ENCODE measurements at regions not wholly inside any gene's neighbourhood (a gene's known extent, or its start where the extent isn't known, plus 50 kb on each side); places are given as distances from the start of the nearest gene placed in this dataset.

DNA sequence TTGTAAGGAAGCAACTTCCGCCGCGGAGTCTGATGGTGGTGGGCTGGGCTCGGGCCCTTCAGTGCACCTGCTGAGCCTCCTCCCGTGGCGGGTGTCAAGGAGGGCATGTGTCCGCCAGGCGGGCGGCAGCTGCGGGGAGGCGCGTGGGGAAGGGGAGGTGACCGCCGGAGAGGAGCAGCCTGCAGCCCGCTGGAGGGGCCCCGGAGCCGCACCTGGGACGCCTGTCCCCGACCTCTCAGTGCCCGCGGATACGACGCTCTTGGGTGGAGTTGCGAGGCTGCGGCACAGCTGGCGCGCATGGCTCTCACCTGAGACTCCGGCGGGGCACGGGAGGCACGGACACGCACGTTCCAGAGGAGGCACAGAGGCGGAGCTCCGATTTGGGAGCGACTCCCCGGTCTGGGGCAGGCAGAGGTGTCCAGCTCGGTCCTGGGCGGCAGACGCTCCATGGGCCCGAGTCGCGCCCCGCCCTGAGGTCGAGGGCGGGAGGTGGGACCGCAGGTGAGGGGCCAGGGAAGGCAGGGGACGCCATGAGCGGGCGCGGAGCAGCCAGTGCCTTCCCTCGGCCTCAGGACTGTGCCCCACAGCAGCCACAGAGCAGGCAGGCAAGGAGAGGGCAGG is 50.2 kb upstream of the PRR20G start:
- Histone ChIP-seq H3K27me3 (ENCODE audit: insufficient read depth, low read length) (no peaks in the 10 kb centered on the region), H3K4me2 (ENCODE audit: low read length) (no peak overlapping the region), H3K4me1 (ENCODE audit: control insufficient read depth in 1 of 2, insufficient read depth in 2 of 2, low read length in 2 of 2) (no peaks in the 10 kb centered on the region), H3K79me2 (ENCODE audit: insufficient read depth, low read length) (no peaks in the 10 kb centered on the region), H3K36me3 (ENCODE audit: control insufficient read depth in 1 of 2, insufficient read depth in 2 of 2, low read length in 2 of 2) (no peaks in the 10 kb centered on the region), H3K4me3 (replicated peaks in 1 of 2; ENCODE audit: low read depth in 1 of 2, low read length in 2 of 2) (no peak overlapping the region), H2AFZ (ENCODE audit: low read depth, low read length, poor library complexity, severe bottlenecking) (no peak overlapping the region), H3K27ac (ENCODE audit: low read depth, low read length) (no peak overlapping the region), H3K9me3 (ENCODE audit: control insufficient read depth in 1 of 2, insufficient read depth in 1 of 2, low read depth in 1 of 2, low read length in 2 of 2) (no peaks in the 10 kb centered on the region), H3K9me2 (ENCODE audit: insufficient read depth) (no peaks in the 10 kb centered on the region), H4K20me1 (ENCODE audit: insufficient read depth) (no peaks in the 10 kb centered on the region), H3K9ac (ENCODE audit: low read length) (no peak overlapping the region)
- no peak for DNase-seq (ENCODE audit: low read depth, low spot score)
- ChIA-PET POLR2A (no interaction called here), RAD21 (ENCODE audit: low non-redundant PET in 1 of 2, low total read pairs in 2 of 2, uncharacterized antibody in 2 of 2, unreplicated experiment in 2 of 2) (no interaction called here), CTCF (no interaction called here)
- intact Hi-C loops (cut with micrococcal nuclease): no loop called here
- no TSS peak for BruUV-seq (replicated peaks)
- TF ChIP-seq FOSL1 (IDR thresholded peaks at IDR 0.05; ENCODE audit: low read depth) (no peak), CBX3 (IDR thresholded peaks at IDR 0.05; ENCODE audit: low read depth) (no peak), SIN3A (IDR thresholded peaks at IDR 0.05; ENCODE audit: low read depth) (no peak), CEBPB (IDR thresholded peaks at IDR 0.05; ENCODE audit: low read depth) (no peak), SP1 (IDR thresholded peaks at IDR 0.05; ENCODE audit: low read depth) (no peak), RAD21 (IDR thresholded peaks at IDR 0.05; ENCODE audit: low read depth) (no peak), EZH2phosphoT487 (IDR thresholded peaks at IDR 0.05; ENCODE audit: borderline replicate concordance) (no peak), YY1 (IDR thresholded peaks at IDR 0.05; ENCODE audit: extremely low read depth, insufficient replicate concordance, low read depth, low read length) (no peak), ZFX (IDR thresholded peaks at IDR 0.05) (no peak), POLR2A (IDR thresholded peaks at IDR 0.05; ENCODE audit: borderline replicate concordance, extremely low read depth, insufficient read depth, insufficient read length) (no peak), JUND (IDR thresholded peaks at IDR 0.05) (no peak), SRF (IDR thresholded peaks at IDR 0.05; ENCODE audit: low read depth) (no peak), EGR1 (IDR thresholded peaks at IDR 0.05; ENCODE audit: low read depth) (no peak), ZNF274 (IDR thresholded peaks at IDR 0.05; ENCODE audit: low read depth, low read length) (no peak)
- TF ChIP-seq, protein P1, sequence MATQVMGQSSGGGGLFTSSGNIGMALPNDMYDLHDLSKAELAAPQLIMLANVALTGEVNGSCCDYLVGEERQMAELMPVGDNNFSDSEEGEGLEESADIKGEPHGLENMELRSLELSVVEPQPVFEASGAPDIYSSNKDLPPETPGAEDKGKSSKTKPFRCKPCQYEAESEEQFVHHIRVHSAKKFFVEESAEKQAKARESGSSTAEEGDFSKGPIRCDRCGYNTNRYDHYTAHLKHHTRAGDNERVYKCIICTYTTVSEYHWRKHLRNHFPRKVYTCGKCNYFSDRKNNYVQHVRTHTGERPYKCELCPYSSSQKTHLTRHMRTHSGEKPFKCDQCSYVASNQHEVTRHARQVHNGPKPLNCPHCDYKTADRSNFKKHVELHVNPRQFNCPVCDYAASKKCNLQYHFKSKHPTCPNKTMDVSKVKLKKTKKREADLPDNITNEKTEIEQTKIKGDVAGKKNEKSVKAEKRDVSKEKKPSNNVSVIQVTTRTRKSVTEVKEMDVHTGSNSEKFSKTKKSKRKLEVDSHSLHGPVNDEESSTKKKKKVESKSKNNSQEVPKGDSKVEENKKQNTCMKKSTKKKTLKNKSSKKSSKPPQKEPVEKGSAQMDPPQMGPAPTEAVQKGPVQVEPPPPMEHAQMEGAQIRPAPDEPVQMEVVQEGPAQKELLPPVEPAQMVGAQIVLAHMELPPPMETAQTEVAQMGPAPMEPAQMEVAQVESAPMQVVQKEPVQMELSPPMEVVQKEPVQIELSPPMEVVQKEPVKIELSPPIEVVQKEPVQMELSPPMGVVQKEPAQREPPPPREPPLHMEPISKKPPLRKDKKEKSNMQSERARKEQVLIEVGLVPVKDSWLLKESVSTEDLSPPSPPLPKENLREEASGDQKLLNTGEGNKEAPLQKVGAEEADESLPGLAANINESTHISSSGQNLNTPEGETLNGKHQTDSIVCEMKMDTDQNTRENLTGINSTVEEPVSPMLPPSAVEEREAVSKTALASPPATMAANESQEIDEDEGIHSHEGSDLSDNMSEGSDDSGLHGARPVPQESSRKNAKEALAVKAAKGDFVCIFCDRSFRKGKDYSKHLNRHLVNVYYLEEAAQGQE (IDR thresholded peaks at IDR 0.05; ENCODE audit: low read depth): no peak
- TF ChIP-seq, protein P2, sequence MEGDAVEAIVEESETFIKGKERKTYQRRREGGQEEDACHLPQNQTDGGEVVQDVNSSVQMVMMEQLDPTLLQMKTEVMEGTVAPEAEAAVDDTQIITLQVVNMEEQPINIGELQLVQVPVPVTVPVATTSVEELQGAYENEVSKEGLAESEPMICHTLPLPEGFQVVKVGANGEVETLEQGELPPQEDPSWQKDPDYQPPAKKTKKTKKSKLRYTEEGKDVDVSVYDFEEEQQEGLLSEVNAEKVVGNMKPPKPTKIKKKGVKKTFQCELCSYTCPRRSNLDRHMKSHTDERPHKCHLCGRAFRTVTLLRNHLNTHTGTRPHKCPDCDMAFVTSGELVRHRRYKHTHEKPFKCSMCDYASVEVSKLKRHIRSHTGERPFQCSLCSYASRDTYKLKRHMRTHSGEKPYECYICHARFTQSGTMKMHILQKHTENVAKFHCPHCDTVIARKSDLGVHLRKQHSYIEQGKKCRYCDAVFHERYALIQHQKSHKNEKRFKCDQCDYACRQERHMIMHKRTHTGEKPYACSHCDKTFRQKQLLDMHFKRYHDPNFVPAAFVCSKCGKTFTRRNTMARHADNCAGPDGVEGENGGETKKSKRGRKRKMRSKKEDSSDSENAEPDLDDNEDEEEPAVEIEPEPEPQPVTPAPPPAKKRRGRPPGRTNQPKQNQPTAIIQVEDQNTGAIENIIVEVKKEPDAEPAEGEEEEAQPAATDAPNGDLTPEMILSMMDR (IDR thresholded peaks at IDR 0.05 in 2 of 3, conservative IDR thresholded peaks at IDR 0.05 in 1 of 3; ENCODE audit: borderline replicate concordance in 1 of 3, insufficient read depth in 1 of 3, low read depth in 2 of 3, low read length in 2 of 3): no peak
- TF ChIP-seq, protein P3, sequence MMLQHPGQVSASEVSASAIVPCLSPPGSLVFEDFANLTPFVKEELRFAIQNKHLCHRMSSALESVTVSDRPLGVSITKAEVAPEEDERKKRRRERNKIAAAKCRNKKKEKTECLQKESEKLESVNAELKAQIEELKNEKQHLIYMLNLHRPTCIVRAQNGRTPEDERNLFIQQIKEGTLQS (IDR thresholded peaks at IDR 0.05): no peak
- TF ChIP-seq, protein P4, sequence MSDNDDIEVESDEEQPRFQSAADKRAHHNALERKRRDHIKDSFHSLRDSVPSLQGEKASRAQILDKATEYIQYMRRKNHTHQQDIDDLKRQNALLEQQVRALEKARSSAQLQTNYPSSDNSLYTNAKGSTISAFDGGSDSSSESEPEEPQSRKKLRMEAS (IDR thresholded peaks at IDR 0.05): no peak
- no peak for ATAC-seq

All from HCT116 (cell line).